A673 (cell line): ENCODE measurements at regions not wholly inside any gene's neighbourhood (a gene's known extent, or its start where the extent isn't known, plus 50 kb on each side); places are given as distances from the start of the nearest gene placed in this dataset.

Source experiments
- BruUV-seq: library from RNA; stranded (reverse); fragments of 400-500 nt; replicated peaks from 2 replicates; lab custom pipeline; 2021; lab: Mats Ljungman, UMichigan
- CTCF ChIA-PET: fragments of 300-600 bp; sonication (Branson Sonifier 250); formaldehyde crosslinking; loops from one replicate; lab custom pipeline; 2022; ENCODE audit warnings: antibody characterized with exemption; lab: Charles Lee
- POLR2A ChIA-PET: fragments of 300-600 bp; sonication (Branson Sonifier 250); formaldehyde crosslinking; loops from one replicate; lab custom pipeline; 2022; ENCODE audit warnings: antibody characterized with exemption; ENCODE audit not compliant: low non-redundant PET; lab: Charles Lee
- DNase-seq: peaks from one replicate; pipeline ENCODE4 v3.0.0-alpha.2; 2015; ENCODE audit warnings: low spot score
- H3K27ac ChIP-seq: fragments of 200-600 bp; sonication (generic); 2 replicates; pipeline ENCODE4 v1.5.1; 2016; ENCODE audit warnings: mixed run types, low read depth, mild to moderate bottlenecking, mixed read lengths, antibody characterized with exemption, low read length; ENCODE audit not compliant: poor library complexity, severe bottlenecking
- H3K27me3 ChIP-seq: fragments of 200-600 bp; sonication (generic); replicated peaks from 2 replicates; pipeline ENCODE4 v1.6.1; 2017; ENCODE audit warnings: mixed run types, low read depth, mild to moderate bottlenecking, mixed read lengths, antibody characterized with exemption, low read length; ENCODE audit not compliant: insufficient read depth, poor library complexity
- H3K36me3 ChIP-seq: fragments of 200-600 bp; sonication (generic); 2 replicates; pipeline ENCODE4 v1.6.1; 2016; ENCODE audit warnings: mixed run types, mild to moderate bottlenecking, mixed read lengths, antibody characterized with exemption, low read length; ENCODE audit not compliant: insufficient read depth, poor library complexity, severe bottlenecking
- H3K4me1 ChIP-seq: fragments of 200-600 bp; sonication (generic); 2 replicates; pipeline ENCODE4 v1.6.1; 2017; ENCODE audit warnings: mixed run types, mild to moderate bottlenecking, mixed read lengths, antibody characterized with exemption, low read length; ENCODE audit not compliant: insufficient read depth, poor library complexity, severe bottlenecking
- H3K4me3 ChIP-seq: fragments of 200-600 bp; sonication (generic); 2 replicates; pipeline ENCODE4 v1.5.1; 2016; ENCODE audit warnings: low read depth, mixed run types, mild to moderate bottlenecking, mixed read lengths, low read length; ENCODE audit not compliant: poor library complexity, severe bottlenecking
- H3K9me3 ChIP-seq: fragments of 200-600 bp; sonication (generic); 2 replicates; pipeline ENCODE4 v1.6.1; 2016; ENCODE audit warnings: mixed run types, low read depth, mild to moderate bottlenecking, mixed read lengths, antibody characterized with exemption, low read length; ENCODE audit not compliant: poor library complexity, severe bottlenecking
- EZH2 ChIP-seq: fragments of 200-600 bp; sonication (generic); IDR thresholded peaks from 2 replicates; pipeline ENCODE4 v1.6.1; 2017; ENCODE audit warnings: borderline replicate concordance, low read depth, mild to moderate bottlenecking, mixed read lengths, antibody characterized with exemption, low read length; ENCODE audit not compliant: poor library complexity, severe bottlenecking
- intact Hi-C: fragments of 100-400 bp; cut with micrococcal nuclease; formaldehyde crosslinking; loops from one replicate; pipeline ENCODE4 v1.10.0; 2022; ENCODE audit not compliant: unreplicated experiment
- TF ChIP-seq, protein P1 (sequence below): fragments of 300-800, 200-600 bp; sonication (generic); conservative IDR thresholded peaks from 2 replicates; pipeline ENCODE4 v1.5.1; 2017; ENCODE audit warnings: low read depth, mild to moderate bottlenecking, antibody characterized with exemption, low read length, moderate library complexity, mixed read lengths

DNA sequence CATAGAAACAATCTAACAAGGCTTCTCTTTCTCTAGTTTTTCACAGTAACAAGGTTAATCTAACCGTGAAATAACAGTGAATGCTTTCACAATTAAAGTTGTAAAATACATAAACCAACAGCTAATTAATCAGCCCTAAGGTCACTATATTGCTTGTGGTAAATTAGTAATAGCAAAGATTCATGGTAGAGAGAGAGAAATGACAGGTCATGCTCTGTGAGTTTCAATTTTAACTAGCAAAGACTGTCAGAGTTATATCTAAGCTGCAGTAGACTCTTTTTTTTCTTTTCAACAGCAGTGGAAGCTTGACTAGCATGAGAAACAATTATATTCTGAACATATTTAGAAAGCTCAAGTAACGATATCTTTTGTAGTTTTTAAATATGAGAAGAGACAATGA, 1068.0 kb downstream of the MAT2B start:
- Histone ChIP-seq H3K27ac (no peak overlapping the region), H3K27me3 (no peaks in the 10 kb centered on the region), H3K4me3 (no peak overlapping the region), H3K4me1 (no peaks in the 10 kb centered on the region), H3K36me3 (no peaks in the 10 kb centered on the region), H3K9me3 (no peaks in the 10 kb centered on the region)
- no peak for TF ChIP-seq EZH2
- TF ChIP-seq, protein P1, sequence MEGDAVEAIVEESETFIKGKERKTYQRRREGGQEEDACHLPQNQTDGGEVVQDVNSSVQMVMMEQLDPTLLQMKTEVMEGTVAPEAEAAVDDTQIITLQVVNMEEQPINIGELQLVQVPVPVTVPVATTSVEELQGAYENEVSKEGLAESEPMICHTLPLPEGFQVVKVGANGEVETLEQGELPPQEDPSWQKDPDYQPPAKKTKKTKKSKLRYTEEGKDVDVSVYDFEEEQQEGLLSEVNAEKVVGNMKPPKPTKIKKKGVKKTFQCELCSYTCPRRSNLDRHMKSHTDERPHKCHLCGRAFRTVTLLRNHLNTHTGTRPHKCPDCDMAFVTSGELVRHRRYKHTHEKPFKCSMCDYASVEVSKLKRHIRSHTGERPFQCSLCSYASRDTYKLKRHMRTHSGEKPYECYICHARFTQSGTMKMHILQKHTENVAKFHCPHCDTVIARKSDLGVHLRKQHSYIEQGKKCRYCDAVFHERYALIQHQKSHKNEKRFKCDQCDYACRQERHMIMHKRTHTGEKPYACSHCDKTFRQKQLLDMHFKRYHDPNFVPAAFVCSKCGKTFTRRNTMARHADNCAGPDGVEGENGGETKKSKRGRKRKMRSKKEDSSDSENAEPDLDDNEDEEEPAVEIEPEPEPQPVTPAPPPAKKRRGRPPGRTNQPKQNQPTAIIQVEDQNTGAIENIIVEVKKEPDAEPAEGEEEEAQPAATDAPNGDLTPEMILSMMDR = no peak
- POLR2A ChIA-PET = no interaction called here
- CTCF ChIA-PET = no interaction called here
- no TSS peak for BruUV-seq
- intact Hi-C loops = no loop called here
- DNase-seq = no peak

DNA sequence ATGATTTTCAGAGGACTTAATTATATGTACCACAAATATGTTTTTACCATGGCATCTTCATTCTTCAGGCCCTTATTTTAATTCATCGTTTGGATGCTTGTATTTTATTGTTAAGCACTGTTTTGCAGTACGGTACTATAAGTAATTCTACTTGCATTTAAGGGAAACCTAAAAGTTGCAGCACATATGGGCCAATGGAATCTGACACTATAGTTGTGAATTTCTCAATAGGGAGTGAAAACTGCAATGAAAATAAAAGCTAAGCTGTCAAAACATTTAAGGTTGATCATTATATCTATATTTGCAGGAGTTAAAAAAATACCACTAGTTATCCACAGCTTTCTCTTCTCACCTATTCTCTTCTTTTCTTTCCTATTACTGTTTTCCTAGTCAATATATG, 1071.8 kb downstream of the MAT2B start:
- CTCF ChIA-PET = no interaction called here
- no peak overlapping the region for H3K4me3 ChIP-seq
- H3K27ac ChIP-seq = no peak overlapping the region
- TF ChIP-seq, protein P1 = no peak
- no peak for TF ChIP-seq EZH2
- DNase-seq = no peak
- BruUV-seq = no TSS peak
- no peaks in the 10 kb centered on the region for H3K36me3 ChIP-seq
- H3K9me3 ChIP-seq = no peaks in the 10 kb centered on the region
- no peaks in the 10 kb centered on the region for H3K27me3 ChIP-seq
- intact Hi-C loops = no loop called here
- POLR2A ChIA-PET = no interaction called here
- no peaks in the 10 kb centered on the region for H3K4me1 ChIP-seq

DNA sequence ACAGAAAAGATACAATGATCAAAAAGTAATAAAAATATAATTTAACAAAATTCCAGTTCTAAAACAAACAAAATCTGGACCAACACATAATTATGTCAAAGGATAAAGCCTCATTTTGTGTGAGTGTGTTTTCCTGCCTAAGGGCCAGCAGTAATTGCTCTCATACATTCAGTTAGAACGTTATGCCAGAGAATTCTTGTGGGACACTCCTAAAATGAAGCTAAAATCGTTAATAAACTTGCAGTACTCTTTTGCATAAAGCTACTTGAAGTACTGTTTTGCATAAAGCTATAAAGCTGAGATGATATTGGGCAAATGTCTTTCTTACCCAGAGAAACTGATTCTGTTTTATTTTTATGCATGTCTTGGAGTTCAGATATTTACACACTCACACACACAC, 1072.3 kb downstream of the MAT2B start:
- TF ChIP-seq, protein P1 = no peak
- no peak for TF ChIP-seq EZH2
- DNase-seq = no peak
- Histone ChIP-seq H3K4me3 (no peak overlapping the region), H3K36me3 (no peaks in the 10 kb centered on the region), H3K4me1 (no peaks in the 10 kb centered on the region), H3K27me3 (no peaks in the 10 kb centered on the region), H3K9me3 (no peaks in the 10 kb centered on the region), H3K27ac (no peak overlapping the region)
- ChIA-PET CTCF (interaction anchor here (0.6 kb wide), 1 partner anchor 74 kb away, joined by 3 read pairs; no protein-coding TSS in a partner anchor), POLR2A (no interaction called here)
- intact Hi-C loops = no loop called here
- BruUV-seq = no TSS peak
